HL-60 (cell line): ENCODE measurements at regions not wholly inside any gene's neighbourhood (a gene's known extent, or its start where the extent isn't known, plus 50 kb on each side); places are given as distances from the start of the nearest gene placed in this dataset.

Experiments used
- DNase-seq, 2 experiments: peaks; one replicate each; pipeline ENCODE4 v3.0.0-alpha.2; 2010 to 2020; ENCODE audit warnings: low read depth in 1 of 2, low spot score in 1 of 2
- H3K27ac ChIP-seq: fragments of 250-450 bp; sonication (Bioruptor Pico); replicated peaks from 2 replicates; pipeline ENCODE4 v1.5.1; 2020; ENCODE audit warnings: mild to moderate bottlenecking, moderate library complexity
- H3K27me3 ChIP-seq: fragments of 250-450 bp; sonication (Bioruptor Pico); 2 replicates; pipeline ENCODE4 v1.5.1; 2021; ENCODE audit warnings: mild to moderate bottlenecking, moderate library complexity; ENCODE audit not compliant: insufficient read depth, poor library complexity, severe bottlenecking
- H3K4me3 ChIP-seq: replicated peaks from 2 replicates; pipeline ENCODE4 v1.5.1; 2011; ENCODE audit warnings: mild to moderate bottlenecking, control low read depth, low read length; ENCODE audit not compliant: insufficient read depth
- GABPA ChIP-seq: IDR thresholded peaks from 2 replicates; pipeline ENCODE4 v1.6.1; 2012; ENCODE audit warnings: low read depth
- POLR2AphosphoS5 ChIP-seq: IDR thresholded peaks from 2 replicates; pipeline ENCODE4 v1.6.1; 2012; ENCODE audit warnings: low read depth
- SPI1 ChIP-seq: IDR thresholded peaks from 2 replicates; pipeline ENCODE4 v1.6.1; 2012; ENCODE audit warnings: low read depth, mild to moderate bottlenecking, borderline replicate concordance
- TF ChIP-seq, protein P1 (sequence below): IDR thresholded peaks from 2 replicates; pipeline ENCODE4 v1.6.1; 2012; ENCODE audit warnings: low read depth; ENCODE audit not compliant: insufficient replicate concordance
- TF ChIP-seq, protein P2 (sequence below): IDR thresholded peaks from one replicate; pipeline ENCODE4 v1.5.1; 2011; ENCODE audit warnings: low read length, control low read depth, inconsistent platforms; ENCODE audit not compliant: insufficient read depth

GRCh38 chr12:92257261-92257660, 111.6 kb upstream of the BTG1 start:
- TF ChIP-seq, protein P1, sequence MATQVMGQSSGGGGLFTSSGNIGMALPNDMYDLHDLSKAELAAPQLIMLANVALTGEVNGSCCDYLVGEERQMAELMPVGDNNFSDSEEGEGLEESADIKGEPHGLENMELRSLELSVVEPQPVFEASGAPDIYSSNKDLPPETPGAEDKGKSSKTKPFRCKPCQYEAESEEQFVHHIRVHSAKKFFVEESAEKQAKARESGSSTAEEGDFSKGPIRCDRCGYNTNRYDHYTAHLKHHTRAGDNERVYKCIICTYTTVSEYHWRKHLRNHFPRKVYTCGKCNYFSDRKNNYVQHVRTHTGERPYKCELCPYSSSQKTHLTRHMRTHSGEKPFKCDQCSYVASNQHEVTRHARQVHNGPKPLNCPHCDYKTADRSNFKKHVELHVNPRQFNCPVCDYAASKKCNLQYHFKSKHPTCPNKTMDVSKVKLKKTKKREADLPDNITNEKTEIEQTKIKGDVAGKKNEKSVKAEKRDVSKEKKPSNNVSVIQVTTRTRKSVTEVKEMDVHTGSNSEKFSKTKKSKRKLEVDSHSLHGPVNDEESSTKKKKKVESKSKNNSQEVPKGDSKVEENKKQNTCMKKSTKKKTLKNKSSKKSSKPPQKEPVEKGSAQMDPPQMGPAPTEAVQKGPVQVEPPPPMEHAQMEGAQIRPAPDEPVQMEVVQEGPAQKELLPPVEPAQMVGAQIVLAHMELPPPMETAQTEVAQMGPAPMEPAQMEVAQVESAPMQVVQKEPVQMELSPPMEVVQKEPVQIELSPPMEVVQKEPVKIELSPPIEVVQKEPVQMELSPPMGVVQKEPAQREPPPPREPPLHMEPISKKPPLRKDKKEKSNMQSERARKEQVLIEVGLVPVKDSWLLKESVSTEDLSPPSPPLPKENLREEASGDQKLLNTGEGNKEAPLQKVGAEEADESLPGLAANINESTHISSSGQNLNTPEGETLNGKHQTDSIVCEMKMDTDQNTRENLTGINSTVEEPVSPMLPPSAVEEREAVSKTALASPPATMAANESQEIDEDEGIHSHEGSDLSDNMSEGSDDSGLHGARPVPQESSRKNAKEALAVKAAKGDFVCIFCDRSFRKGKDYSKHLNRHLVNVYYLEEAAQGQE, result no peak
- no peak for TF ChIP-seq GABPA
- TF ChIP-seq, protein P2, sequence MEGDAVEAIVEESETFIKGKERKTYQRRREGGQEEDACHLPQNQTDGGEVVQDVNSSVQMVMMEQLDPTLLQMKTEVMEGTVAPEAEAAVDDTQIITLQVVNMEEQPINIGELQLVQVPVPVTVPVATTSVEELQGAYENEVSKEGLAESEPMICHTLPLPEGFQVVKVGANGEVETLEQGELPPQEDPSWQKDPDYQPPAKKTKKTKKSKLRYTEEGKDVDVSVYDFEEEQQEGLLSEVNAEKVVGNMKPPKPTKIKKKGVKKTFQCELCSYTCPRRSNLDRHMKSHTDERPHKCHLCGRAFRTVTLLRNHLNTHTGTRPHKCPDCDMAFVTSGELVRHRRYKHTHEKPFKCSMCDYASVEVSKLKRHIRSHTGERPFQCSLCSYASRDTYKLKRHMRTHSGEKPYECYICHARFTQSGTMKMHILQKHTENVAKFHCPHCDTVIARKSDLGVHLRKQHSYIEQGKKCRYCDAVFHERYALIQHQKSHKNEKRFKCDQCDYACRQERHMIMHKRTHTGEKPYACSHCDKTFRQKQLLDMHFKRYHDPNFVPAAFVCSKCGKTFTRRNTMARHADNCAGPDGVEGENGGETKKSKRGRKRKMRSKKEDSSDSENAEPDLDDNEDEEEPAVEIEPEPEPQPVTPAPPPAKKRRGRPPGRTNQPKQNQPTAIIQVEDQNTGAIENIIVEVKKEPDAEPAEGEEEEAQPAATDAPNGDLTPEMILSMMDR, result no peak
- TF ChIP-seq POLR2AphosphoS5, result no peak
- no peak for TF ChIP-seq SPI1
- no peak for DNase-seq
- H3K27ac ChIP-seq, result no peak overlapping the region
- no peaks in the 10 kb centered on the region for H3K27me3 ChIP-seq
- H3K4me3 ChIP-seq, result no peak overlapping the region

DNA sequence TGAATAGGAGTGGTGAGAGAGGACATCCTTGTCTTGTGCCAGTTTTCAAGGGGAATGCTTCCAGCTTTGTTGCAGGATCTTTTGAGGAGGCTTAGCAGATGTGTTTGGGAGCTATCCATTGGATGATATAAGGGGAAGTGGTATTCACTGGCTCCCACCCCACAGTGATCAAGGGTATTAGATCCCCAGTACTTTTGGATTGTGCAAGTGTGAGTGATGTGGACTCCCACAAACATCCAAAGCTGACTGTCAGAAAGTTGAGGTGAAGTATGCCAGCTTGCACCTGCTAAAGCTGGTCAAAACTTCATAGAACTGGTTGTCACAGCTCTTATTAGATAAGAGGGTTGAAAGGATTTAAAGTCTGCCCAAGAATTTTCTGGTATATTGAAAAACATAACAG, 110.1 kb upstream of the BTG1 start:
- TF ChIP-seq POLR2AphosphoS5 (no peak), SPI1 (peak; percentile 26; the same call in 1 of the 2 replicates)
- DNase-seq, result no peak
- no peak overlapping the region for H3K27ac ChIP-seq
- H3K27me3 ChIP-seq, result no peaks in the 10 kb centered on the region
- H3K4me3 ChIP-seq, result no peak overlapping the region

DNA sequence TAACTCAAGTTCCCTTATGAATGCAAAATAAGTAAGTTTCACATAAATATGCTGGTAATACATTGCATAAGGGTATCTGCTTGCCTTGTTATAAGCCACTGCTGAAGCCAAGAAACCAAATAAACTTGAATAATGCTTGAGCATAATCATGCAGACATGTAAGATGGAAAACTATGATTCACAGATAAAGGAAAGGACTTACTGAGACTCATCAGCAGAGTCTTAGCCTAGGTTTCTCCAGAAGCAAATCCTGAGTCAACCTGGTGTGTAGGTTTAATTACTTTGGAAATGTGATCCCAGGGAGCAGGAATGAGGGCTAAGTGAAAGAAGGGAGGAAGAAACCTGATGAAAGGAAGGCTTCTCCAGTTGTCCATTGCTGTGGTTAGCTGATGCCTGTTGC, 107.7 kb upstream of the BTG1 start:
- TF ChIP-seq, protein P2, result no peak
- no peak for TF ChIP-seq GABPA
- no peak for TF ChIP-seq POLR2AphosphoS5
- TF ChIP-seq, protein P1, result no peak
- no peak for TF ChIP-seq SPI1
- DNase-seq, result no peak
- Histone ChIP-seq H3K27ac (no peak overlapping the region), H3K27me3 (no peaks in the 10 kb centered on the region), H3K4me3 (no peak overlapping the region)

DNA sequence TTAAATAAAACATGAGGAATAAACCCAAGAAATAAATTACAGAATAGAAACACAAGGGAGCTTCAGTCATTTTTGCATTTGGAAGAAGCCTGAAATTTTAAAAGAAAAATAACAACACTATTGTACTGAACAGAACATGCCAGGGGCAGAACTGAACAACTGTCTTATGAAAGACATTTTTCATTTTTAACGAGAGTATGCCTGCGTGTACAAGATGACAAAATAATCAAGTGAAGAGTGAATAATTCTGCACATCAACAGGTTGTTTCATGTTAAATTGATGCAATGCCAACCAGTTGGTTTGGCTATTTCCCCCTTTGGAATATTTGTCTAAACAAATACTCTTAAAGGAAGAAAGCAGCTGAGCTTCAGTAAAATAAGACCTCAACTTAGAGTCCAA, 103.3 kb upstream of the BTG1 start:
- no peaks in the 10 kb centered on the region for H3K27me3 ChIP-seq
- TF ChIP-seq SPI1 (no peak), POLR2AphosphoS5 (no peak), GABPA (no peak)
- TF ChIP-seq, protein P1, result no peak
- TF ChIP-seq, protein P2, result no peak
- no peak overlapping the region for H3K27ac ChIP-seq
- DNase-seq, result no peak
- H3K4me3 ChIP-seq, result no peak overlapping the region
